Osteoblast (primary cell): ENCODE measurements at regions not wholly inside any gene's neighbourhood (a gene's known extent, or its start where the extent isn't known, plus 50 kb on each side); places are given as distances from the start of the nearest gene placed in this dataset.

Experiments used
- DNase-seq: peaks from one replicate; pipeline ENCODE4 v3.0.0; 2011; ENCODE audit warnings: low spot score, mixed read lengths; ENCODE audit not compliant: insufficient read length; ENCODE audit errors: missing footprints
- H2AFZ ChIP-seq: 2 replicates; pipeline ENCODE4 v1.6.0; 2011; ENCODE audit warnings: mild to moderate bottlenecking, low read length
- H3K27ac ChIP-seq: 2 replicates; pipeline ENCODE4 v1.5.1; 2011; ENCODE audit warnings: mild to moderate bottlenecking, low read depth, low read length, moderate library complexity
- H3K27me3 ChIP-seq: 2 replicates; pipeline ENCODE4 v1.6.0; 2012; ENCODE audit warnings: mild to moderate bottlenecking, control low read depth, inconsistent platforms, low read length, moderate library complexity; ENCODE audit not compliant: insufficient read depth
- H3K36me3 ChIP-seq: 2 replicates; pipeline ENCODE4 v1.5.1; 2011; ENCODE audit warnings: mild to moderate bottlenecking, low read length, control low read depth, moderate library complexity; ENCODE audit not compliant: insufficient read depth
- H3K4me1 ChIP-seq: 2 replicates; pipeline ENCODE4 v1.5.1; 2011; ENCODE audit warnings: mild to moderate bottlenecking, low read length, control low read depth, moderate library complexity; ENCODE audit not compliant: insufficient read depth
- H3K4me2 ChIP-seq: 2 replicates; pipeline ENCODE4 v1.6.0; 2011; ENCODE audit warnings: mild to moderate bottlenecking, low read length; ENCODE audit not compliant: insufficient read depth
- H3K4me3 ChIP-seq: fragments of 200-600 bp; sonication (generic); 3 replicates; pipeline ENCODE4 v1.5.1; 2012; ENCODE audit warnings: mild to moderate bottlenecking, low read length, inconsistent platforms; ENCODE audit not compliant: insufficient read depth
- H3K79me2 ChIP-seq: 2 replicates; pipeline ENCODE4 v1.6.0; 2012; ENCODE audit warnings: mild to moderate bottlenecking, low read length, control low read depth, inconsistent platforms; ENCODE audit not compliant: insufficient read depth
- H3K9me3 ChIP-seq: 2 replicates; pipeline ENCODE4 v1.5.1; 2011; ENCODE audit warnings: low read depth, low read length, control low read depth
- H4K20me1 ChIP-seq: 2 replicates; pipeline ENCODE4 v1.6.0; 2012; ENCODE audit warnings: mild to moderate bottlenecking, low read length, control low read depth; ENCODE audit not compliant: insufficient read depth
- CTCF ChIP-seq: IDR thresholded peaks from 2 replicates; pipeline ENCODE4 v1.5.1; 2011; ENCODE audit warnings: mild to moderate bottlenecking, low read depth, low read length, moderate library complexity; ENCODE audit errors: extremely low read depth

- Histone ChIP-seq H3K9me3 (no peaks in the 10 kb centered on the region), H3K79me2 (no peaks in the 10 kb centered on the region), H3K4me1 (no peaks in the 10 kb centered on the region), H3K4me2 (no peak overlapping the region), H3K36me3 (no peaks in the 10 kb centered on the region), H3K27me3 (peaks cover 10% of the 10 kb centered on the region), H4K20me1 (peaks cover 2% of the 10 kb centered on the region), H2AFZ (no peak overlapping the region), H3K27ac (no peak overlapping the region), H3K4me3 (no peak overlapping the region)
- peak; percentile 84 for DNase-seq
- TF ChIP-seq CTCF = no peak
These were observed 142.4 kb downstream of the TPRA1 start for GRCh38 chr3:127448161-127448561.

GRCh38 chr3:127446756-127447155, 143.8 kb downstream of the TPRA1 start:
- Histone ChIP-seq H3K36me3 (no peaks in the 10 kb centered on the region), H3K4me3 (no peak overlapping the region), H3K79me2 (no peaks in the 10 kb centered on the region), H3K9me3 (no peaks in the 10 kb centered on the region), H3K27me3 (peaks cover 2% of the 10 kb centered on the region), H3K4me1 (no peaks in the 10 kb centered on the region), H2AFZ (no peak overlapping the region), H3K4me2 (no peak overlapping the region), H3K27ac (no peak overlapping the region), H4K20me1 (no peaks in the 10 kb centered on the region)
- no peak for DNase-seq
- no peak for TF ChIP-seq CTCF

- H3K79me2 ChIP-seq = no peaks in the 10 kb centered on the region
These were observed 144.8 kb downstream of the TPRA1 start for GRCh38 chr3:127445581-127446343.

More at GRCh38 chr3:127445581-127446343, 144.8 kb downstream of the TPRA1 start:
- H3K4me2 ChIP-seq = no peak overlapping the region
- H3K27ac ChIP-seq = no peak overlapping the region
- no peak overlapping the region for H3K4me3 ChIP-seq
- DNase-seq = peak; percentile 17
- TF ChIP-seq CTCF = no peak
- no peaks in the 10 kb centered on the region for H3K27me3 ChIP-seq
- no peaks in the 10 kb centered on the region for H3K9me3 ChIP-seq
- no peaks in the 10 kb centered on the region for H4K20me1 ChIP-seq
- H3K36me3 ChIP-seq = no peaks in the 10 kb centered on the region
- no peaks in the 10 kb centered on the region for H3K4me1 ChIP-seq
- no peak overlapping the region for H2AFZ ChIP-seq
